CD4-positive, alpha-beta T cell (primary cell): ENCODE measurements at regions not wholly inside any gene's neighbourhood (a gene's known extent, or its start where the extent isn't known, plus 50 kb on each side); places are given as distances from the start of the nearest gene placed in this dataset.

Experiments
- ATAC-seq: fragments of 200-7000 bp; cut with Tn5 transposase; one replicate; pipeline ENCODE4 v1.10.0; 2022; ENCODE audit warnings: mild to moderate bottlenecking; ENCODE audit not compliant: poor library complexity
- CTCF ChIA-PET: fragments of 350-600 bp; sonication (Branson Sonifier 250); formaldehyde crosslinking; loops from one replicate; lab custom pipeline; 2021; ENCODE audit warnings: antibody characterized with exemption, inconsistent platforms; lab: Charles Lee
- POLR2A ChIA-PET: fragments of 350-600 bp; sonication (Branson Sonifier 250); formaldehyde crosslinking; loops from one replicate; lab custom pipeline; 2021; ENCODE audit warnings: antibody characterized with exemption, inconsistent platforms; lab: Charles Lee
- DNase-seq, 14 experiments: peaks; one replicate each; pipeline ENCODE4 v3.0.0-alpha.2; 2013 to 2020; ENCODE audit warnings: mixed read lengths in 2 of 14
- H3K27ac ChIP-seq, 2 donors: one replicate each; pipeline versions ENCODE4 v1.5.1 to v1.7.0; 2013; ENCODE audit warnings: low read length in 2 of 2, low read depth in 1 of 2, mild to moderate bottlenecking in 1 of 2
- H3K27me3 ChIP-seq, 2 experiments: 1 replicate in 1 of 2; 2 replicates in 1 of 2; pipeline versions ENCODE4 v1.6.1 to v1.7.0; 2013; ENCODE audit warnings: low read length in 2 of 2, control low read depth in 1 of 2, mild to moderate bottlenecking in 1 of 2, moderate library complexity in 1 of 2; ENCODE audit not compliant: insufficient read depth in 2 of 2, control insufficient read depth in 1 of 2
- H3K36me3 ChIP-seq: one replicate; pipeline ENCODE4 v1.6.1; 2013; ENCODE audit warnings: low read length, control low read depth; ENCODE audit not compliant: insufficient read depth
- H3K4me1 ChIP-seq: one replicate; pipeline ENCODE4 v1.6.1; 2013; ENCODE audit warnings: low read length, control low read depth; ENCODE audit not compliant: insufficient read depth
- H3K4me3 ChIP-seq: one replicate; pipeline ENCODE4 v1.5.1; 2013; ENCODE audit warnings: mild to moderate bottlenecking, low read length, moderate library complexity
- H3K9me3 ChIP-seq, 2 experiments: 1 replicate in 1 of 2; 2 replicates in 1 of 2; pipeline versions ENCODE4 v1.6.1 to v1.7.0; 2013; ENCODE audit warnings: low read length in 2 of 2, mild to moderate bottlenecking in 2 of 2, control low read depth in 1 of 2, moderate library complexity in 1 of 2; ENCODE audit not compliant: control insufficient read depth in 1 of 2, insufficient read depth in 1 of 2
- H3K27ac Mint-ChIP-seq: one replicate; pipeline ENCODE4 v1.8.0; 2020; ENCODE audit warnings: mixed read lengths
- H3K27me3 Mint-ChIP-seq: one replicate; pipeline ENCODE4 v1.8.0; 2021; ENCODE audit warnings: mixed read lengths
- H3K36me3 Mint-ChIP-seq: one replicate; pipeline ENCODE4 v1.8.0; 2021; ENCODE audit warnings: low read depth, mixed read lengths
- H3K4me1 Mint-ChIP-seq: one replicate; pipeline ENCODE4 v1.8.0; 2021; ENCODE audit warnings: low read depth, mixed read lengths
- H3K4me3 Mint-ChIP-seq: one replicate; pipeline ENCODE4 v1.8.0; 2020; ENCODE audit warnings: mild to moderate bottlenecking, mixed read lengths
- H3K9me3 Mint-ChIP-seq: one replicate; pipeline ENCODE4 v1.8.0; 2020; ENCODE audit warnings: mixed read lengths
- intact Hi-C, 2 experiments: fragments of 100-400 bp; cut with DNase I in 1 of 2; cut with micrococcal nuclease in 1 of 2; formaldehyde crosslinking; loops; one replicate each; pipeline versions ENCODE4 v1.15.1 to v1.9.0; 2023 to 2025; cut with DNase I, micrococcal nuclease
- TF ChIP-seq, protein P1 (sequence below): fragments of 200-600 bp; IDR thresholded peaks from one replicate; pipeline ENCODE4 v1.8.0; 2022; ENCODE audit warnings: antibody characterized with exemption, mild to moderate bottlenecking

DNA sequence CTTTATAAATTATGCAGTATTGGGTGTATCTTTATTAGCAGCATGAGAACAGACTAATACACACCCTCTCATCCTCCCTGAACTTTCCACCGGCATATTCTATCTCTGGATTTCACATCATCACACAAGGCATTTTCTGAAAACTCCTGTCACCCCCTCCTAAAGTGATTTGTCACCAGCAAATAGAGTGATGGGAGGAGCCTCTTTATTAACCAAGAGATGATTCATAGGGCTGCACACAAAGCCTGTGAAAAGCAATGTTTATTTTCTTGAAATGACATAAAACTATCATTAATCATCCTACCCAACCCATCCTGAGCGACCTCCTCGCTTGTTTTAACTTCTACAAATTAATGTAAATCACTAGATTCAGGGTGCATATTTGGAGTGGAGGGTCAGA is 394.7 kb upstream of the SULF2 start:
- intact Hi-C loops: no loop called here
- TF ChIP-seq, protein P1, sequence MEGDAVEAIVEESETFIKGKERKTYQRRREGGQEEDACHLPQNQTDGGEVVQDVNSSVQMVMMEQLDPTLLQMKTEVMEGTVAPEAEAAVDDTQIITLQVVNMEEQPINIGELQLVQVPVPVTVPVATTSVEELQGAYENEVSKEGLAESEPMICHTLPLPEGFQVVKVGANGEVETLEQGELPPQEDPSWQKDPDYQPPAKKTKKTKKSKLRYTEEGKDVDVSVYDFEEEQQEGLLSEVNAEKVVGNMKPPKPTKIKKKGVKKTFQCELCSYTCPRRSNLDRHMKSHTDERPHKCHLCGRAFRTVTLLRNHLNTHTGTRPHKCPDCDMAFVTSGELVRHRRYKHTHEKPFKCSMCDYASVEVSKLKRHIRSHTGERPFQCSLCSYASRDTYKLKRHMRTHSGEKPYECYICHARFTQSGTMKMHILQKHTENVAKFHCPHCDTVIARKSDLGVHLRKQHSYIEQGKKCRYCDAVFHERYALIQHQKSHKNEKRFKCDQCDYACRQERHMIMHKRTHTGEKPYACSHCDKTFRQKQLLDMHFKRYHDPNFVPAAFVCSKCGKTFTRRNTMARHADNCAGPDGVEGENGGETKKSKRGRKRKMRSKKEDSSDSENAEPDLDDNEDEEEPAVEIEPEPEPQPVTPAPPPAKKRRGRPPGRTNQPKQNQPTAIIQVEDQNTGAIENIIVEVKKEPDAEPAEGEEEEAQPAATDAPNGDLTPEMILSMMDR: no peak
- Mint-ChIP-seq H3K4me1 (no peaks in the 10 kb centered on the region), H3K4me3 (no peak overlapping the region), H3K27me3 (no peaks in the 10 kb centered on the region), H3K9me3 (no peaks in the 10 kb centered on the region), H3K27ac (no peak overlapping the region), H3K36me3 (no peaks in the 10 kb centered on the region)
- CTCF ChIA-PET: no interaction called here
- H3K27me3 ChIP-seq: no peaks in the 10 kb centered on the region
- H3K4me3 ChIP-seq: no peak overlapping the region
- no peak overlapping the region for H3K27ac ChIP-seq
- DNase-seq (no peak), ATAC-seq (no peak)
- H3K36me3 ChIP-seq: no peaks in the 10 kb centered on the region
- POLR2A ChIA-PET: no interaction called here
- no peaks in the 10 kb centered on the region for H3K9me3 ChIP-seq
- H3K4me1 ChIP-seq: no peaks in the 10 kb centered on the region

DNA sequence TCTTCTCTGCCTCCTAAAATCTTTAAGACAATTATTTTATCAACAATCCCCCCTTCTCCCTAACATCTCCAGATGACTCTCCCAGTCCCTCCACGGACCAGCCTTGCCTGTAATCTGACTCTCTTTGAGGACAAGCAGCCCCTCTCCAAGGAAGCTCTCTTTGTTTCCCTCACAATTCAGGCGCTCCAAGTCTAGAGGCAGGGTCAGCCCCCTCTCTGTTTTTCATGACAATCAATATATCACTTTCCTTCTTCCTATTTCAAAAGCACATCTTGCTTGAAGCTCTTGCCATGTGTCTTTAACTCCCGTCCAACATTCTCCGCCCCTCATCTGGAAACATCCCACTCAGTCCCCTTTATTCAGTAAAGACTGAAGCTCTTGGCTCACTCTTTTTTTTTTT is 393.4 kb upstream of the SULF2 start:
- no peak overlapping the region for H3K4me3 Mint-ChIP-seq
- DNase-seq (no peak), ATAC-seq (no peak)
- intact Hi-C loops: no loop called here
- Histone ChIP-seq H3K9me3 (no peaks in the 10 kb centered on the region), H3K27ac (no peak overlapping the region), H3K27me3 (peaks cover 0 to 2% of the 10 kb centered on the region in 2 experiments), H3K4me3 (no peak overlapping the region), H3K4me1 (no peaks in the 10 kb centered on the region), H3K36me3 (no peaks in the 10 kb centered on the region)
- TF ChIP-seq, protein P1: no peak
- ChIA-PET POLR2A (no interaction called here), CTCF (no interaction called here)
- H3K27ac Mint-ChIP-seq: no peak overlapping the region
- no peaks in the 10 kb centered on the region for H3K9me3 Mint-ChIP-seq
- no peaks in the 10 kb centered on the region for H3K4me1 Mint-ChIP-seq
- peaks cover 4% of the 10 kb centered on the region for H3K27me3 Mint-ChIP-seq
- no peaks in the 10 kb centered on the region for H3K36me3 Mint-ChIP-seq

DNA sequence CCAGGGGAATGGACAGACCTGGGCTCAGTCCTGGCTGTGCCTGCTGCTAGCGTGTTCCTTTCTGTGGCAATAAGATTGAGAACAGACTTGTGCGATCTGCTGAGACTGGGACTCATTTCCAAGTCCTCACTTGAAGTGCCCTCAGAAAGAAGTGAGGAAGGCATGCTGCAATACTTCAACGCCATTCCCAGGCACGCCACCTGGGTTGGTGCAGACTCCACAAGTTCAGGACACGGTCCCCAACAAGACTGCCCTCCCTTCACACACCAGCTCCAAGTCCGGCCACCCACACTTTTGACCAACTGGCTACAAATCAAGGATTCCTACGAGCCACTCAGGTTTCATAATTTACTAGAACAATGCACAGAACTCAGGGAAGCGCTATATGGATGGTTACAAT is 391.8 kb upstream of the SULF2 start:
- Mint-ChIP-seq H3K4me1 (no peaks in the 10 kb centered on the region), H3K4me3 (no peak overlapping the region), H3K9me3 (no peaks in the 10 kb centered on the region), H3K27me3 (peaks cover 12% of the 10 kb centered on the region), H3K27ac (no peak overlapping the region), H3K36me3 (no peaks in the 10 kb centered on the region)
- Histone ChIP-seq H3K36me3 (no peaks in the 10 kb centered on the region), H3K27ac (no peak overlapping the region), H3K27me3 (peaks cover 0 to 7% of the 10 kb centered on the region in 2 experiments), H3K9me3 (peaks cover 0 to 4% of the 10 kb centered on the region in 2 experiments), H3K4me3 (no peak overlapping the region), H3K4me1 (no peaks in the 10 kb centered on the region)
- TF ChIP-seq, protein P1: no peak
- intact Hi-C loops: no loop called here
- ChIA-PET CTCF (no interaction called here), POLR2A (no interaction called here)
- ATAC-seq (no peak), DNase-seq (no peak)
